Hematopoietic multipotent progenitor cell treated with erythropoietin and hydrocortisone succinate and interleukin-3 and kit ligand, for 17 days (in vitro differentiated cells): ENCODE measurements at regions not wholly inside any gene's neighbourhood (a gene's known extent, or its start where the extent isn't known, plus 50 kb on each side); places are given as distances from the start of the nearest gene placed in this dataset.
"Not testable (repeated sequence)": the region's sequence is repeated elsewhere in the genome, so short reads cannot be mapped to it uniquely, and the experiment has no call there.

Experiments used
- DNase-seq: peaks from one replicate; pipeline ENCODE4 v3.0.0-alpha.2; 2015; ENCODE audit warnings: low spot score

GRCh38 chr2:17252258-17252657 lies 266.0 kb downstream of the RAD51AP2 start:
- DNase-seq: no peak

- DNase-seq: no peak
Observed at GRCh38 chr2:17251171-17251570, 267.1 kb downstream of the RAD51AP2 start.

- no peak for DNase-seq
Observed at GRCh38 chr2:17249249-17249648, 269.0 kb downstream of the RAD51AP2 start.

- no peak for DNase-seq
Observed at GRCh38 chr2:17245906-17246305, 272.3 kb downstream of the RAD51AP2 start.

DNA sequence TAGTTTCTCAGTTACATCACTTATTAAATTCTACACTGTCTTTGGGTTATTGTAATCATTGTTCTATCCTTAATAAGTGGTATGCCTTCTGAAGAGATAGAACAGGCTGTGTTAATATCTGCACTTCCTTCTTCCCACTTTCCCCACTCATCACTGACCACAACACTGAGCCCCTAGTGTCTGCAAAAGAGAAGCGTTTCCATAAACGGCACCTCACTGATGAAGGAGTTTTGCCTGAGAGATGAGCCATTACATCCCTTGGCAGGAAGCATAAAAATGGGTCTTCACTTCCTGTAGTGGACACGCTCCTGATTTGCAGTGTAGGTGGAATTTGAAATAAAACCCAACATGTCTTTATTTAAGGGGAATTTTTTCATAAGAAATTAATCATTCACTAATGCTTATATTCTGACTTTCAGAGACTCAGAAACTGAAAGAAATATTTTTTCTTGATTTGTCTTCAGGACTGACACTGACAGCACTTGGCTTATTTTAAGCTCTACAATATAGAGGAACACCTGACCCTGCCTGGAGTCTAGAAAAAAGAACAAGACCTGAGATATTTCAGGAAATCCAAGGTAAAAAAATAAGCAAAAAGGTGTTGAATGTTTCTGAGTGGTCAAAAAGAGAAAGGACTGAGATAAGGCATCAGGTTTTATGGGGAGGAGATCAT lies 275.3 kb downstream of the RAD51AP2 start:
- DNase-seq: no peak

DNA sequence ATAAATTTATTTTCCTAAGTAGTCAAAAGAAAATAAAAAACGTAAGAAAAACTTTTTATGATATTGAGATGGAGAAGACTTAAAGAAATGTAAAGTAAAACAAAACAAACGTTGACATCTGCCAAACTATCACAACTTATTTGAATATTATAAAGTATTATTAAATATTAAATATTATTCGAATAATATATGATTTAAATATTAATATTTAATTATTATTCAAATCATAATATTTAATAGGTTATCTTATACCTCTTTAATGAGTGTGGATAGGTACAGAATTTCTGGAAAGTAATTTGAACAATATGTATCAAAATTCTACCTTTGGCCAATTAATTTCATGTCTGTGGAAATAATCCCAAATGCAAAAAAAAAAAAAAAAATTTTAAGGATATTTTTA lies 278.7 kb downstream of the RAD51AP2 start:
- DNase-seq: no peak

GRCh38 chr2:17235167-17235566 lies 283.1 kb downstream of the RAD51AP2 start:
- DNase-seq: no peak

- no peak for DNase-seq
Observed at GRCh38 chr2:17232776-17233556, 285.3 kb downstream of the RAD51AP2 start.

GRCh38 chr2:17231394-17231965 lies 286.8 kb downstream of the RAD51AP2 start:
- DNase-seq: no peak

GRCh38 chr2:17229414-17229813 lies 288.8 kb downstream of the RAD51AP2 start:
- DNase-seq: no peak

GRCh38 chr2:17228461-17228860 lies 289.8 kb downstream of the RAD51AP2 start:
- DNase-seq: no peak

- DNase-seq: no peak
Observed at GRCh38 chr2:17227856-17228255, 290.4 kb downstream of the RAD51AP2 start.

GRCh38 chr2:17226941-17227490 lies 291.2 kb downstream of the RAD51AP2 start:
- DNase-seq: no peak

GRCh38 chr2:17223211-17223610 lies 295.0 kb downstream of the RAD51AP2 start:
- no peak for DNase-seq

- DNase-seq: no peak
Observed at GRCh38 chr2:17208511-17208910, 309.7 kb downstream of the RAD51AP2 start.

DNA sequence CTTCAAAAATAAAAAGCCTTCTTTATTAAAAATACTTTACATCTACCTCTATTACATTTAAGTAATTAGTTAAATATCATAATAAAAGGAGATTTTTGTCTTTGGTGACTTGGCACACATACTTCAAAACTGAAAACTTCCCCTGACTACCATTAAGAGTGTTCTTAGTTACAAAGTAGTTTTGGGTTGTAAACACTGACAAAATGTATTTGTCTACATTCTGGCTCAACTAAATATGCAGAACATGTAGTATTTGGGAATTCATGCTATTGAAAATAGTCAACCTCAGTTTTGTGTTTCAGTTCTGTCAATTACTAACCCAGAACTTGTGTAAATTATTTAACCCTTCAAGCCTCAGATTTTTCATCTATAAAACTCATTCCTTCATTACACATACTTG lies 311.5 kb downstream of the RAD51AP2 start:
- DNase-seq: no peak

DNA sequence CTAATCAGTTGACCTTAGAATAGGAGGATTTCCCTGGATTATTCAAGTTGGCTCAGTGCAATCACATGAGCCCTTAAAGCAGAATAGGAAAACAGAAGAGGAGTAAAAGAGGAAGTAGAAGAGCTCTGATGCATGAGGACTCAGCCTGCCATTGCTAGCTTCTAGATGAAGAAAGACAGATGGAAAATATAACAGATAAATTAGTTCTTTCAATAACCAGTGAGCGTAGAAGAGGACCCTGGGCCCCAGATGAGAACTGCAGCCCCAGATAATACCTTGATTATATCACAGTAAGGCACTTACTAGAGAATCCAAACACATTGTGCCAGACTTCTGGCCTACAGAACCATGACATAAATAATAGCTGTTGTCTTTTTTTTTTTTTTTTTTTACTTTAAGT lies 314.0 kb downstream of the RAD51AP2 start:
- DNase-seq: not testable (repeated sequence)

GRCh38 chr2:17202628-17203027 lies 315.6 kb downstream of the RAD51AP2 start:
- DNase-seq: not testable (repeated sequence)

- DNase-seq: no peak
Observed at GRCh38 chr2:17199741-17200140, 318.5 kb downstream of the RAD51AP2 start.

- no peak for DNase-seq
Observed at GRCh38 chr2:17196380-17196779, 321.9 kb downstream of the RAD51AP2 start.

DNA sequence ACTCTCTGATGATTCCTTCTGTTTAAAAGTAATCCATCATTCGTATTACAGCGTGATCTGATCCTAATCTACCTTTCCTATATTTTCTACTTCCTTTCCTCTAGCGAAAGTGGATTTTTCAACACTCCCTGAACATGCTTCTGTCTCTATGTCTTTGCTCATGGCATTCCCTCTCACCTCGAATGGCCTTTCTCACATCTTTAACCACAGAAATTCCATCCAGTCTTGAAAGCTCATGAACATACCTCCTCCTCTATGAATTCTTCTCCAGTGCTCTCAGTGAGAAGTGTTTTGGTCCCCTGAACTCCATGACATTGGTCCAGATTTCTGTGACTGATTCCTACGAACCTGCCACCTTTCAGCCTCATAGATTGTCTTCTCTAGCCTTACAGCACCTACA lies 323.2 kb downstream of the RAD51AP2 start:
- no peak for DNase-seq

GRCh38 chr2:17194083-17194482 lies 324.2 kb downstream of the RAD51AP2 start:
- DNase-seq: no peak

DNA sequence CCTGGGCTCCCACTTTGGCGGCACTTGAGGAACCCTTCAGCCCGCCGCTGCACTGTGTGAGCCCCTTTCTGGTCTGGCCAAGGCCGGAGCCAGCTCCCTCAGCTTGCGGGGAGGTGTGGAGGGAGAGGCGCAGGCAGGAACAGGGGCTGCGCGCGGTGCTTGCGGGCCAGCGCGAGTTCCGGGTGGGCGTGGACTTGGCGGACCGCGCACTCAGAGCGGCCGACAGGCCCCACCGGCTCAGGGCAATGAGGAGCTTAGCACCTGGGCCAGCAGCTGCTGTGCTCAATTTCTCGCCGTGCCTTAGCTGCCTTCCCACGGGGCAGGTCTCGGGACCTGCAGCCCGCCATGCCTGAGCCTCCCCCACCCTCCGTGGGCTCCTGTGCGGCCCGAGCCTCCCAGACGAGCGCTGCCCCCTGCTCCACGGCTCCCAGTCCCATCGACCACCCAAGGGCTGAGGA lies 324.8 kb downstream of the RAD51AP2 start:
- not testable (repeated sequence) for DNase-seq
